GM23248 (cell line): ENCODE measurements at regions not wholly inside any gene's neighbourhood (a gene's known extent, or its start where the extent isn't known, plus 50 kb on each side); places are given as distances from the start of the nearest gene placed in this dataset.

Experiments used
- EZH2 ChIP-seq: fragments of 200-600 bp; sonication (generic); IDR thresholded peaks from 2 replicates; pipeline ENCODE4 v1.6.1; 2018; ENCODE audit warnings: antibody characterized with exemption, mild to moderate bottlenecking; ENCODE audit not compliant: insufficient read depth, poor library complexity, severe bottlenecking
- EZH2phosphoT487 ChIP-seq: fragments of 200-600 bp; sonication (generic); IDR thresholded peaks from 2 replicates; pipeline ENCODE4 v1.6.1; 2018; ENCODE audit warnings: antibody characterized with exemption, moderate library complexity, mild to moderate bottlenecking, low read depth; ENCODE audit not compliant: insufficient read depth

DNA sequence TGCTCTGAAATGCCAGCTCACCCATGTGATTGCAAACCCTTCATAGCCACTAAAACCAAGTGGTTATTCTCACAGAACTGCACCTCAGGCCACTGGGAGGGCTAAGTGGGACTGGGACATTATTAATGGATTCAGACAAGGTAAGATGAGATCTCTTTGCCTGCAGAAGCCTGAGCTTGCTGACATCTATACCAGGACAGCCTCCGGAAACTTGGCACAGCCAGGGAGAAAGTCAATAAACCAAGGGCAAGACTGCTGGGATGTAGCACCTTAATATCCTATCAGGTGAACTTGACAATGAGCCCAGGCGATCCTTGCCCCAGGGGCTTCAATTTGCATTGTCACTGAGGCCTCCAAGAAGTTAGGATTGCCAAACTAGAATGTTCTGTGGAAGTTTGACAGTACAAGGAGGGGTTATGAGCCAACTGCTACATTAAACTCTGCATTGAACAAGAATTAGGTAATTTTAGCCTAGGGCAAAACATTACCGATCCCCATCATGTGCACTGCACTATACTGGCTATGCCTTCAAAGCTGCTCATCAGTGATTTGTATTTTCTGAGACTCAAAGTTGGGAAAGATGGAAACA lies 60.1 kb upstream of the RALGAPA2 start:
- no peak for TF ChIP-seq EZH2phosphoT487
- no peak for TF ChIP-seq EZH2
